Stimulated activated CD8-positive, alpha-beta memory T cell treated with anti-CD3 and anti-CD28 coated beads, Interleukin-12 subunit alpha, Interleukin-12 subunit beta, amount 100 ng/mL, for 24 hours (primary cell): ENCODE measurements at regions not wholly inside any gene's neighbourhood (a gene's known extent, or its start where the extent isn't known, plus 50 kb on each side); places are given as distances from the start of the nearest gene placed in this dataset.

Source experiments
- DNase-seq: peaks from one replicate; pipeline ENCODE4 v3.0.0-alpha.2; 2020; ENCODE audit errors: extremely low read depth

GRCh38 chr12:88642675-88643431 lies 62.6 kb upstream of the KITLG start:
- no peak for DNase-seq

- DNase-seq = no peak
These were observed 58.9 kb upstream of the KITLG start for GRCh38 chr12:88638966-88639760.

DNA sequence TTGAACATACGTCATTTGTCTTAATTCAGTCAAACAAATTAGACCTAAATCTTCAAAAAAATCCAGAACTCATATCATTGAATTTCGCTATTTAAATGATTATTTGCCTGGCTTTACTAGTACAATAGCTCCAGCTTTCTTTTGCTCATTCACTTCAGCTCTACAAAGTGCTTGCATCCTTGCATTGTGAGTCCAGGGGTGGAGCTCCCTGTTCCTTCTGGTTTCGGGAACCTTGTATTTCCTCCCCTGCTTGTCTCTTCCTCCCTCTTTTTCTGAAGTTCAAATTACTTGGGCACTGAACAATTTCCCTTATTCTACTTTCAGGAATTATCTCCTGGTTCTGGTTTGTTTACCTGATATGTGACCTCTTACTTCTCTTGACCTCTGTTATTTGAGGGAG lies 58.1 kb upstream of the KITLG start:
- no peak for DNase-seq

GRCh38 chr12:88634008-88634407 lies 53.7 kb upstream of the KITLG start:
- no peak for DNase-seq

DNA sequence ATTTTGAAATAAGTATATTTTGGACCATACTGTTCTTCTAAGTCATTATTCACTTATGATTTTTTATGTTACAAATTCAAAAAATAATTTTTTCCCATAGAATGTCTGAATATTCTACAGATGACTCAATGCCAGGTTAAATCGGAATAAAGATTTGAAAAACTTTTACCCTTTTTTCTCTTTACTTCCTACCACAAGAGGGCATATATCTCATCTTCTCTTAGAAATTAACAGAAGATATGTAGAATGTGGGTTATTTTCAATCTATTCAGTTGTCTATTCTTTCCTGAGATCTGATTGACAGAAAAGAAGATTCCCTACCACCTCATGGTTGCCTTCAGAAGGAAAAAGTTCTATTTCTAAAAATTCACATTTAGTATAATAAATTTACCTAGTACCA lies 53.0 kb upstream of the KITLG start:
- no peak for DNase-seq

- DNase-seq = no peak
These were observed 50.3 kb upstream of the KITLG start for GRCh38 chr12:88630561-88630960.
